A549 (cell line): ENCODE measurements at regions not wholly inside any gene's neighbourhood (a gene's known extent, or its start where the extent isn't known, plus 50 kb on each side); places are given as distances from the start of the nearest gene placed in this dataset.

Experiments used
- ATOH8 ChIP-seq: fragments of 250-450 bp; sonication (Bioruptor Pico); IDR thresholded peaks from 2 replicates; pipeline ENCODE4 v1.5.0; 2020; ENCODE audit warnings: low read depth, mild to moderate bottlenecking, moderate library complexity
- CTCF ChIP-seq: fragments of >200 bp; sonication (Bioruptor Twin); formaldehyde crosslinking; IDR thresholded peaks from 3 replicates; pipeline ENCODE4 v1.5.1; 2016
- EP300 ChIP-seq, 2 experiments: fragments of >200 bp; sonication (Bioruptor Twin); formaldehyde crosslinking; IDR thresholded peaks; 2 replicates in 1 of 2; 3 replicates in 1 of 2; pipeline ENCODE4 v1.6.1; 2016 to 2017
- FOSL2 ChIP-seq, 2 experiments: fragments of 450-650 bp in 1 of 2; fragments of >200 bp in 1 of 2; sonication (Bioruptor Twin) in 1 of 2; formaldehyde crosslinking; IDR thresholded peaks; 2 replicates each; pipeline versions ENCODE4 v1.5.0 to v1.6.1; 2016 to 2020; ENCODE audit warnings: mild to moderate bottlenecking in 1 of 2, moderate library complexity in 1 of 2
- MAZ ChIP-seq: fragments of 150-350 bp; IDR thresholded peaks from 2 replicates; pipeline ENCODE4 v1.6.1; 2014; ENCODE audit warnings: antibody characterized with exemption, low read depth, low read length, borderline replicate concordance
- POLR2A ChIP-seq: IDR thresholded peaks from 2 replicates; pipeline ENCODE4 v1.6.1; 2012; ENCODE audit warnings: mild to moderate bottlenecking, low read length
- RAD21 ChIP-seq, 2 experiments: fragments of >200 bp in 1 of 2; sonication (Bioruptor Twin) in 1 of 2; formaldehyde crosslinking in 1 of 2; IDR thresholded peaks in 1 of 2; conservative IDR thresholded peaks in 1 of 2; 2 replicates in 1 of 2; 3 replicates in 1 of 2; pipeline ENCODE4 v1.6.1; 2012 to 2018; ENCODE audit warnings: inconsistent platforms in 1 of 2
- SMC3 ChIP-seq: fragments of >200 bp; sonication (Bioruptor Twin); formaldehyde crosslinking; IDR thresholded peaks from 3 replicates; pipeline ENCODE4 v1.6.1; 2018; ENCODE audit warnings: inconsistent platforms
- ZFP36 ChIP-seq: fragments of 450-650 bp; IDR thresholded peaks from 2 replicates; pipeline ENCODE4 v1.6.1; 2014; ENCODE audit warnings: borderline replicate concordance; ENCODE audit not compliant: partially characterized antibody
- TF ChIP-seq, protein P1 (sequence below): IDR thresholded peaks from 2 replicates; pipeline ENCODE4 v1.6.1; 2012

- TF ChIP-seq POLR2A = no peak
- TF ChIP-seq CTCF = no peak
- no peak for TF ChIP-seq RAD21 (conservative IDR thresholded peaks at IDR 0.05 in 1 of 2, IDR thresholded peaks at IDR 0.05 in 1 of 2)
- no peak for TF ChIP-seq ZFP36
- no peak for TF ChIP-seq ATOH8 (CRISPR knock-in tag)
- no peak for TF ChIP-seq FOSL2 (IDR thresholded peaks at IDR 0.05)
- TF ChIP-seq FOSL2 (CRISPR knock-in tag; IDR thresholded peaks at IDR 0.05) = no peak
- TF ChIP-seq, protein P1, sequence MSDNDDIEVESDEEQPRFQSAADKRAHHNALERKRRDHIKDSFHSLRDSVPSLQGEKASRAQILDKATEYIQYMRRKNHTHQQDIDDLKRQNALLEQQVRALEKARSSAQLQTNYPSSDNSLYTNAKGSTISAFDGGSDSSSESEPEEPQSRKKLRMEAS = no peak
- no peak for TF ChIP-seq MAZ
- TF ChIP-seq EP300 (IDR thresholded peaks at IDR 0.05) = no peak
- TF ChIP-seq SMC3 = no peak
Measured at GRCh38 chr1:8267307-8267706, 50.6 kb upstream of the SLC45A1 start.
